ENCODE measurements at regions not wholly inside any gene's neighbourhood (a gene's known extent, or its start where the extent isn't known, plus 50 kb on each side); places are given as distances from the start of the nearest gene placed in this dataset.

DNA sequence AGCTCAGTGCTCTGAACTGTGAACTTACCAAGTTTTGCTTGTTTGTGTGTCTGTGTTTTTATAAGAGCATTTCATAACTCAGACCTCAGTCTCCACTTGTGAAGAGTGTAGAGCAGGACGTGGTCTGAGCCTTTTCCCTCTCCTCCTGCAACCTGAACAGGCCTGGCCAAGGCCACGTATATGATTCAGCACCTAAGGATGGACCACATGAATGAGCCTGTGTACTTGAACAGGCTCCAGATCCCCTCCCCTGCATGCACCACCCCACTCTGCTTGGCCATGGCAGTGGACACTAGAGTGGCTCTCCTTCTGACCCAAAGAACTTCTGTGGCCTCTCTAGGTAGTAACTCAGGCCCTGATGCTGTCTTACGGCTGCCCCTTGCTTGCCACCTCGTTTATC lies 125.9 kb upstream of the FSTL4 start:
- no peak for DNase-seq (ENCODE audit: low read depth in 3 of 3)

DNA sequence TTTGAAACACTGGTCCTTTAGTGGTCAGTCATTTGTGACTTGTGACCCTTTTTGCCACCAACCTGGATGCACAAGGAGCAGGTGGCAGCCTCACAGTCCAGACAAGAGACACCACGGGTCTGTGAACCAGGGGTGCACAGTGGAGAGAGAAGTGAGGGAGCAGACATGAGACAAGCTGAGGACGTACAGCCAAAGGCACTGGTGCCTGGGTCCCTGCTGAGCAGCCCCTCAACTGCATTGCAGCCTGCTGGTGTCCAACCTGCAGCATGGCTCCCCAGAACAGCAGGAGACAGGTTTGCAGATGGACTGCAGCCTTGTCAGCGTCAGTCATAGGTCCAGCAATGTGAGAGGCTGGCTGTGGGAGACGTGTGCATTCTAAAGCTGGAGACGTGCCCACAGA lies 124.2 kb upstream of the FSTL4 start:
- DNase-seq (ENCODE audit: low read depth in 3 of 3): no peak

DNA sequence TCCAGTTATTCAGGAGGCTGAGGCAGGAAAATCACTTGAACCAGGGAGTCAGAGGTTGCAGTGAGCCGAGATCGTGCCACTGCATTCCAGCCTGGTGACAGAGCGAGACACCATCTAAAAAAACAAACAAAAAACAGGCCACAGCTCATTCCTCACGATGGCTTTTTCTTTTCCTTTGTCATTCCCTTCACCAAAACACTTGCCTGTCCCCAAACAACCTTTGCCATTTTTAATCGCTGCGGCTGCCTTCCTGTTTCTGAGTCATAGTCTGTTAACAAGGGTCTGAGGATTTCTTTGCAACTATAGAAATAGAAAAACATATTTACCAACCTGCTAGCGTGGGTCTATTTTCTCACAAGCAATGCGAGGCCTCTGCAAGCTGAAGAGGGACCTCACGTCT lies 123.0 kb upstream of the FSTL4 start:
- no peak for DNase-seq (ENCODE audit: low read depth in 3 of 3)

DNA sequence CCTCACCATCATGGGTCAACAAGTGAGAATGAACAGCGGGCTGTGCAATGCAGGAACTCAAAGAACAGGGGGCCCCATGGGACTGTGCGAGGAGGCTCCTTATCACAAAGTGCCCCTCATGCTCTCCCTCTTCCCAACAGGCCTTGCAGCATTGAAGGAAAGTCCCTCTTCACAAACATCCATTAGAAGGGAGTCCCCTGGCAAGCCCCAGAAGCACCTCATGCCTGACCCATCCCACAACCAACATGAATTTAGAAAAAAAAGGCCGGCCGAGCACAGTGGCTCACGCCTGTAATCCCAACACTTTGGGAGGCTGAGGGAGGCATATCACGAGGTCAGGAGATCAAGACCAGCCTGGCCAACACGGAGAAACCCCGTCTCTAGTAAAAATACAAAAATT lies 122.6 kb upstream of the FSTL4 start:
- no peak for DNase-seq (ENCODE audit: low read depth in 3 of 3)

DNA sequence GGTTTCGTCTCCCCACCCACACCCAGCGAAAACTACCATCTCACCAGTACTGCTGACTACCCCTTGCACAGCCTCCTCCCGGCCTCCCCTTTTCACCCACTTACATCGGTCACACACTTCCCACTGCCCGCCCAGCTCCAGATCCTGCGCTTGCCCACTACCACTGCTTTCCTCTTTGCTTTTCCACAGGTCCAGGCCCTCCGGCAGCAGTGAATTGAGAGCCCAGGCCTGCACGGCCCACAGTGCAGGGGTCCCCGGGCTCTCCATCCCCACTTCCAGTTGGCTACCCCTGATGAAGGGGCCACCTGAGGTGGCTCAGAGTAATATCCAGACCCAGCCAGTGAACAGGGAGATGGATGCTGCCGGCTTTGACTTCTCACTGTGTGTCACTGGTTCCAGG lies 120.2 kb upstream of the FSTL4 start:
- DNase-seq (ENCODE audit: low read depth in 3 of 3): no peak

DNA sequence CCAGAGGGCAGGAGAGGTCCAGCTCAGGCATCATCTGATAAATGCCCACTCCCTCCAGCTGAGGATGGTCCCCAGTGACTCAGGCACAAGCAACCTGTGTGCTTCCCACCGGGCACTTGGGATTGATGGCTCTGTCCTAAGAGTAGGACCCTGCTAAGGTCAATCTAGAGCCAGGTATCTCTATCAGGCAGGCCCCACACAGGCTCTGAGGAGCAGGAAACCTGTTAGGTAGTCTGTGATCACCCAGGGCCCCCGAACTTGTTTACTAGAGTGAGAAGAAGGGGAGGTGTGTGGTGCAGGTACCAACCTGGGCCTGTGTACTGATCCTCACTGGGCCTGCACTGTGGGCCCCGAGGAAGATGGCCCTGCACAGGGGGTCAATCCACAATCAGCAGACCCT lies 119.6 kb upstream of the FSTL4 start:
- no peak for DNase-seq (ENCODE audit: low read depth in 3 of 3)

DNA sequence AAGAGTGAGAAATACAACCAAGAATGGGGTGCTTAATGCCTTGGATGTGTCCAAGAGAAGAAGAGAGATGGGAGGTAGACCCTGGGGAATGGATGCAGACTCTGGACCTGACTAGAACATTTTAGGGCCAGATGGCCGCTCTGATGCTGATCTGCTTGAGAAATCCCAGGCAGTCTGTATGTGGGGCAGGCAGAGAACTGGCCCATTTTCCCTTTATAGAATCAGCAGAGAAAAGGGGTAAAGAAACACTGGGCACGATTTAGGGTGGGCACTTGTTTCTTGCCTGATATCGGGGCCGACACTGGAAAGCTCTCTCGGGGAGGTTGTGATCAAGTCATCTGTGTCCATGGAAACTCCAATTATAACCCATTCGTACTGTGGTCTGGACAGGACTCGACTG lies 118.5 kb upstream of the FSTL4 start:
- no peak for DNase-seq (ENCODE audit: low read depth in 3 of 3)

DNA sequence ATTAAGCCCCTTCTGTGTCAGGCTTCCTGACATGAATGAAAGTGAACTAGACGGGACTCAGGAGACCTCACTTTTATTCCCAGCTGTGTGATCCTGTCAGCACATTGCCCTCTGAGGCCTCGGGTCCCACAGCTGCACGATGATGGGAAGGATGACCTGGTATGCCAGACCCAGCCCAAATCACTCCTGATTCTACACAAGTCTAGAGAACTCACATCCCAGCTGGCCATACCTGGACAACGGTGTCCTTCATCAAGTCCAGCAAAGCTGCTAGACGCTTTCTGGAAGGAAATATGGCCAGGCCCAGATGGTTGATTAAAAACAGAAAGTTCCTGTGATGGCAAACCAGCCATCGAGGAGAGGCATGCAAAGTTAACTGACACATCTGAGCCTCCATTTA lies 118.0 kb upstream of the FSTL4 start:
- DNase-seq (ENCODE audit: low read depth in 3 of 3): no peak

DNA sequence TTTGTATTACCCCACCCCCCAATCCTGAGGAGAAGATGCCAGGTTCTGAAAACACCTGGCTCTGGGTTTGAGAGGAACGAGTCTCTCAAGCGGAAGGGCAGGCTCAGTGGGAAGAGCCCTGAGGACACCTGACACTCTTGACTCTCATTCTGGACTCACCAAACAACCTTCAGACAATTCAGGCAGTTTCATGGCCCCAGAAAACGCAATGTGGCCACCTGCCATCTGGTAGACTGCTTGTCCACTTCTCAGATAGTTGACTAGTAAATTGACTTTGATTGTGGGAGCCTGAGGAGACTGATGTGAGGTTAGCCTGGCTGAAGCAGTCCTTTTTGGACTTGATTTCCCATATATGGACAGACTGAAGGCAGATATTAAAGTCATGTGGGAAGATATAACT lies 117.5 kb upstream of the FSTL4 start:
- no peak for DNase-seq (ENCODE audit: low read depth in 3 of 3)

DNA sequence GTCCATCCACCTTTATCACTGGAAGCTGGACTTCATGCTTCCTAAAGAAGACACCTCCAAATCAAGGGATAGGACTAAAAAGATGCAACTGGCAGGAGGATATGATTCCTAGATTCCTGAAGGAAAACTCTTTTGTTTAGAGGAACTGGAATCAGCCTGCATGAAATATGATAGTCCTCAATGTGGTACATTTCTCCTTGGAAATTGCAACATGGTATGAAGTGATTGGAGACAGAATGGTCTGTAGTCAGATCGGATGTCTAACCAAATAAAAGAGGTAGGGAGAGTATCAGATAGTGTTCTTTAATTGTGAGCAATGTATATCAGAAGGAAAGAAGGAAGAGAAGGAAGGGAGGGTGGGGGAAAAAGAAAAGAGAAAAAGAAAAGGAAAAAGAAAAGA lies 116.1 kb upstream of the FSTL4 start:
- DNase-seq (ENCODE audit: low read depth in 3 of 3): no peak

DNA sequence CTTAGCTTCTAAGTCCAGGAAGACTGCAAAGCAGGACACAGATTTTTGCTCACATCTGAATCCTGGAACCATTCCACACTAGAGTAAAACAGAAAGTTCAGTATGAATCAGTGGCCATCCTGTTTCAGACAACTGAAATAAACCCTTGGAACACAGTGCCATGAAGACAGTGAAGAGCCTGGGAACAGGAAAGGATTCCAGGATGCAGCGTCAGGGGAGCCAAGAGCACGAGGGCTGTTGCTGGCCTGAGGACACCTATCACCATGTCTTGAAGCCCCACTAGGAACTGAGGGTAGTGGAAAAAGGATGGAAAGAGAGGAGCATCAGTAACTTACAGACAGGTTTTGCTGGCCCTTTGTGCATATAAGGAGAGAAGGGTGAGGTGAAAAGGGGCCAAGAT lies 115.3 kb upstream of the FSTL4 start:
- DNase-seq (ENCODE audit: low read depth in 3 of 3): no peak

DNA sequence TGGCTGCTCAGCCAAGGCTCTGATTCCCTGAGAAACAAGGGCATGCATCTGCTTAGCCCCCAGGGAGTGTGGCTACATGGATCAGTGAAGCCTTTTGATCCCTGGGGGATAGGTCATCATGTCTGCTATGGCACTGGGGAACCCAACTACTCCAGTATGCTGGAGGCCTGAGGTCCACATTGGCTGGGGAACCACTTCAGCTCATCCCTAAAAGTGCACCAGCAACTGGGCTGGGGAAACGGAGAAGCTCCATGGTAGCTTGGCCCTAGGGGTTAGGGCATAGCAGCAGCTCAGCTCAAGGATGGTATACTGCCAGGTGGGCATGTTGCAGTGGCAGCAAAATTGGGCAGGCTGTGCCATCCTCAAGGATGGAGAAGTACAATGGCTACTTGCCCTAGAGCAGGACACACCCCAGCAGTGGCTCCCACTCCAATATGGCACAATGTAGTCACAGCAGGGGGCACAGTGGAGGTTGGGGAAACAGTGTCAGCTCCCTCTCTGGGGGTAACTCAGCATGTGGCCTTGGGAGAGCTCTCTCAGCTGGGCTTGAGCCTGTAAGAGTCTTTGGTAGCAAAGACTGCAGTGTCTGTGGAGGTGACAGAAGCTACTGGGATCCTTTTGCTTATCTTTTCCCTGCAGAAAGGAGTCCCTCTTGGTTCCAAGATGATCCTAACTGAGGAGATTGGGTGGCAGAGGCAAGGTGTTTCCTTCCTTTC lies 111.5 kb upstream of the FSTL4 start:
- DNase-seq (ENCODE audit: low read depth in 3 of 3): no peak

DNA sequence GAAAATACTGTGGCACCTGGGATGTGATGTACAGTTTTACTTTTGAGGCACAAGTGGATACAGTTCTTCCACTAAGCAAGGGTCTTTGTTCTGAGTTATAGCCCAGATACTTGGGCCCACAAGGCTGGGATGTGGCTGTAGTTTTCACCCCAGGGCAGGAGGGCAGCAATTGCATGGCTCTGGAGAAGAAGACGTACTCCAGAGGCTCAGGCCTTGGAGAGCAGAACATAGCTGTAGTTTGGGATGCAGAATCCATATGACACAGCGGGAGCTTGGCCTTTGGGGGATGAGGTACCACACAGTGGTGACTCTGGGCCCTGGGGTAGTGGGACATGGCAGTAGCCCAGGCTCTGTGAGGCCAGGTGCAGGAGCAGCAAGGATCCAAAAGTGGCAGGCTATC lies 110.8 kb upstream of the FSTL4 start:
- DNase-seq (ENCODE audit: low read depth in 3 of 3): no peak

DNA sequence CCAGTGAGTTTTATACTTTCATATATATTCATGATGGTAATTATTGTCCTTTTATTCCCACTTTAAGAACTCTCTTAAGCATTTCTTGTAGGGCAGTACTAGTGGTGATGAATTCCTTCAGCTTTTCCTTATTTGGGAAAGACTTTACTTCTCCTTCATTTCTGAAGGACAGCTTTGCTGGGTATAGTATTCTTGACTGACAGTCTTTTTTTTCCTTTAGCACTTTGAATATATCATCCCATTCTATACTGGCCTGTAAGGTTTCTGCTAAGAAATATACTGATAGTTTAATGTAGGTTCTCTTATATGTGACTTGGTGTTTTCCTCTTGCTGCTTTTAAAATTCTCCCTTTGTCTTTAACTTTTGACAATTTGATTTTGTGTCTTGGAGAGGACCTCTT lies 109.0 kb upstream of the FSTL4 start:
- no peak for DNase-seq (ENCODE audit: low read depth in 3 of 3)

DNA sequence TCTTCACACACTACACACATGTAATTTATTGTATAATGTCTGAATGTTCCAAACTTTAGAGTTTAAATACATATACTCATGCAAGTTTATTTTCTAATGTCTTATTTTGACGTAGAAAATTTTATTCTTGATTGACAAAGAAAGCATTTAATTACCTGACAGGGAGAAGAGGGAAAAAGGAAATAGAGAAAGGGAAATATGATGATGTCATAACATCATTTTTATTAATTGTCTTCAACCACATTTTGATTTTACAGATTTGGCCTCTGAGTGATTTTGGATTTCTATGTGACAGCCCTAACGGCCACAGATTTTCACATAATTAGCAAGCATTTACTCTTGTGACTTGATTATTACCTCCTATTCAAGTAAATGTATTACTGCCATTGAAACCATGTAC lies 106.1 kb upstream of the FSTL4 start:
- no peak for DNase-seq (ENCODE audit: low read depth in 3 of 3)

DNA sequence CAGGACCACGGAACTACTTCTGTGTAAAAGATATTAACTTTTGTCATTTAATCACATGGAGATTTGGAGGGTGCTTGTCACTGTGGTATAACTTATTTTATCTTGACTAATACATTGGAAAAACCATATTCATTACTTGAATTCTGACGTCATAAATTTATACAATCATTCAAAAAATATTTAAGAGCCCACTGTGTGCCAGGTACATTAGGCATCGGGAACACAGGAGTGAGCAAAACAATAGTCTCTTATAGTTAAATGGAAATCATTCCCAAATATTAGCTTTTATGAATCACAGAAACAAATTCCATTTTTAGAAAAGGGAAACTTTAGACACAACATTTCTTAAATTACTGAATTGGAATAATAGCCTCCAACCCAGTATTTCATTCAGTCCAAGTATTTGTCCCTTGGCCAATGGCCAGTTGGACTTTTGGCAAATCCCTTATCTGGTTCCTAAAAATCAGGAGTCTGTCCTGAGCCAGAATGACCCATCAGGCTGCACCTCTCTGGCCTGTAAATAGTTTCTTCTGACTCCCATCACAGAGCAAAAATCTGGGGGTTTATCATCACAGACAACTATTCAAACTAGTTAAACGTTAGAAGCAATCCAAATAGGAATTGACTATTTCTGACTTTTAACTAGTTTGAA lies 104.3 kb upstream of the FSTL4 start:
- DNase-seq (ENCODE audit: low read depth in 3 of 3): no peak

DNA sequence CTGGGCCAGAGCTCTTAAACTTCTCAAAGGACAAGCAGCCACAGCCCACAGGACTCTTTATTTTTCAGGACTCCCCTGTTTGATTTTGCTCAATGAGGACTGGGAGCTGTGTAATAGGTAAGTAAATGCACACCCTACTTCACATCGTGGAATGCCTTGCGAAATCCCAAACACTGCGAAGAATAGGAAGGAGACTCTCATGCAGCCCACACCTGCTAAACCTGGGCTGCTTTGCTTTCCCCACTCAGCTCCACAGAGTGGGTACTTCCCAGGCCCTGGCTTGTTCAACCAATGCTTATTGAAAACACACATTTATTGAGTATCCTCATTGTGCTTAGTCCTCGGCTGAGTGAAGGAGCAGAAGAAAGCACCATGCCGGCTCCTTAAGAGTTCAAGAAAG lies 103.3 kb upstream of the FSTL4 start:
- DNase-seq (ENCODE audit: low read depth in 3 of 3): no peak

DNA sequence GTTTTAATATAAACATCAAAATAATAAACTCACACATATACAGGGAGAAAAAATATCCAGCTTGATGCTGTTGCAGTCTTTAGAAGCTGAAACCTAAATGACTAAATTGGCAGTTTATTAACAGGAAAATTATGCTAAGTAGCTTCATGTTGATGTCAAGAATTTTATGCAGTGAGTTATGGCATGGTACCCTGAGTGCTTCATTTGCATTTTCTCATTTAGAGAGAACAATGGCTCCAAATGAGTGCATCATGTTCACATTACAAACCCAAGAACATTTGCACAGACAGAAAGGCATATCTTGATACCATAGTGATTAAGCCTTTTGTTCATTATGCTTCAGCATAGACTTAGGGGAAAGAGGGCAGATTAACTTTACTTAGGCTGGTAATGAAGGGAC lies 102.9 kb upstream of the FSTL4 start:
- no peak for DNase-seq (ENCODE audit: low read depth in 3 of 3)

DNA sequence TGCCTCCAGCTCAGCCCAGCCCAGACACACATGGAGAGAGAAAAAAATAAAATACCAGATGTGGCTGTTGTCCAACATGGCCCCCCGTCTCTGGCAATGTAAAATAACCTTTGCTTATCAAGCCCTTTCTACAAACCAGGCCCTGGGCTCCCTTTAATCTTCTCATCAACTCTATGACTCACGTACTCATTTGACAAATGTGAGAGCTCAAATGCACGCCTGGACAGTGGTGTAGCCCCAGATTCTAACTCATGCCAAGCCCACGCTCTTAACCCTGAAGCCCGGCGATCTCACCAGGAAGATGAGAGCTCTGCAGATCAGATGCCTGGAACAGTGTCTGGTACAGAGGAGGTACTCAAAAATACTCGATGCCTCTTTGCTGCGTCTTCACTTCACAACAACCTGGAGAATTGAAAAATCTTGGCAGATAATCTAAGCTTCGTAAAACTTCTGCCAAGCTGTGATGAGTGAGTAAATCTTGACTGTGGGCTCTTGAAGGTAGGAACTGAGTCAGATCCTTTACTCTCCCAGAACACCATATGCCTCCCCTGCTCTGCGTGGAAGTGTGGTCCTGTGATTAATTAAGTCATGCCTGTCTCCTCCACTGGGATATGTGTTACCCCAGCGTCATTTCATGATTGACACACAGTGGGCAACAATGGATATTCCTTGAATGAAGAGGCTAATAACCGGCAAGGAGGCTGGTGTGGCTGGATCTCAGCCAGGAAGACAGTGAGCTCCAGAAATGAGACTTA lies 102.0 kb upstream of the FSTL4 start:
- no peak for DNase-seq (ENCODE audit: low read depth in 3 of 3)

DNA sequence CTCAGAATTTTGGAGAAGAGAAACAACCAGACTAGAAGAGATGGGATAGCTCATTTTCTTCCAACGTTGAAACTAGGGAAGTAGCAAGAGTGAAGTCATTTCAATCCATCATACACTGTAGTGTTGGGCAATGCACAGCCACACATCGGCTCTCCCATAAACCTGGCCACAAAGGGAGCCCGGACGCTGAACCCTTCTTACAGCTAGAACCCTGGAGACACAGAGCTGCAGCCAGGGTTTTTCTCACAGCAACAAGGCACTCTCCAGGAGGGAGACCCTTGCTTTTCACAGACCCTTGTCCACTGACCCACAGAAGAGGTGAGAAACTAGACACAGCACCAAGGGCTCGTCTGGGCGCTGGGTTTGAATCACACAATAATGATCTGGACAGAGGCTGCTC lies 101.4 kb upstream of the FSTL4 start:
- DNase-seq (ENCODE audit: low read depth in 3 of 3): no peak

DNA sequence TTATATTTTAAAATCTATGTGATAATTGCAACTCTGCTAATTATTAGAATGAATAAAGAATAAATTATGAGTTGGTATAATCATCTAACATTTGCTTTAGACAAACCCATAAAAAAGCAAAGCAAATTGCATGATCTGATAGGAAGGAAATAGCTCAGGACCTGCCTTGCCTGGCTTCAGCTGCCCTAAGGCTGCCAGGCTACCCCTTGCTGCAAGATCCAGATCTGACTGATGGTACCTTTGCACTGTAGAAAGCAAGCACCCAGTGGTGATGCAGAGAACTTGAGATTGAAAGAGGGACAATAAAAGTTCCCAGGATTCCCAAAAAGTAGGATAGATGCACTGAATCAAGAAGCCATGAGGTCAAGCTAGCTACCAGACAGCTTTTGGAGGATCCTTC lies 100.9 kb upstream of the FSTL4 start:
- DNase-seq (ENCODE audit: low read depth in 3 of 3): no peak

DNA sequence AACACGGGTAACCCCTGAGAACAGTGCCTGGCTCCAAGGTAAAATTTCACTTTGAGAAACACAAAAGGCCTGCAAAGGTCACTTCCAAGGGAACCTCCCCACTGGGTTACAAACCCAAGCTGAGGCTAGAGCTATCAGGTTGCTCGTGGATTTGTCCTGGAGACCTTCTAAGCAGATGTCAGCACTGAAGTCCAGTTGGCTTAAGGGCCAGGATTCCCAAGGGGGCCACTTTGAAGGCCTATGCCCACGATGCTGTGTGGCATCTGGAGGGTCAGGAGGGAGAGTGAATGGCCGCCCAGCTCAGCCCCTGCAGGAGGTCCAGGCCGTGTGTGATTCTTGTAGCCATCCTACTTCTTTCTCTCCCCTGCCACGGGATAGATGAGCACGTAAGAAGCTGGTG lies 100.2 kb upstream of the FSTL4 start:
- no peak for DNase-seq (ENCODE audit: low read depth in 3 of 3)

DNA sequence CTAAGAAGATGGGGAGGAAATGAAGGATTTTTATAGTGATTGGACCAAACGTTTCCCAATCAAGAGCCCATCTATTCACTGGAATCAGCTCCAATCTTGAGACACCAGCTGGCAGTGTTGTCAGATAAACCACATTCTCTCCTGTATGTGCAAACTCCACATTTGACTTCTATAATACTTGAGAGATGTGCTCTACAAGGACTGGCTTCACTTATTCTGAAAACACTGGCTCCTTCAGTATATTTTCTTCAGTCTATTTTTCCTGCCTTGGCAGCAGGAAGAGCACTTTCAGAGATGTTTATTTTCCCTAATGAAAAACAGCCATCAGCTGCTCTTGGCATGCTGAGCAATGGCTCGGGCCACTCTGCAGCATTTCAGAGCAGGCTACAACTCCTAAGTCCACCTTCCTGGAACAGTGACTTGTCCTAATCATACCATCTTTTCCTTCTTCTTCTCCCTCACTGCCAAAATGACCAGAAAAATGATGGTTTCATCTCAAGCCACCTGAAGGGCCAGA lies 96.9 kb upstream of the FSTL4 start:
- no peak for DNase-seq (ENCODE audit: low read depth in 3 of 3)
